GM21515 (cell line): ENCODE measurements at regions not wholly inside any gene's neighbourhood (a gene's known extent, or its start where the extent isn't known, plus 50 kb on each side); places are given as distances from the start of the nearest gene placed in this dataset.

Source experiments
- ATAC-seq: cut with Tn5 transposase; IDR thresholded peaks from one replicate; pipeline ENCODE4 v1.9.1; 2021; ENCODE audit not compliant: unreplicated experiment

DNA sequence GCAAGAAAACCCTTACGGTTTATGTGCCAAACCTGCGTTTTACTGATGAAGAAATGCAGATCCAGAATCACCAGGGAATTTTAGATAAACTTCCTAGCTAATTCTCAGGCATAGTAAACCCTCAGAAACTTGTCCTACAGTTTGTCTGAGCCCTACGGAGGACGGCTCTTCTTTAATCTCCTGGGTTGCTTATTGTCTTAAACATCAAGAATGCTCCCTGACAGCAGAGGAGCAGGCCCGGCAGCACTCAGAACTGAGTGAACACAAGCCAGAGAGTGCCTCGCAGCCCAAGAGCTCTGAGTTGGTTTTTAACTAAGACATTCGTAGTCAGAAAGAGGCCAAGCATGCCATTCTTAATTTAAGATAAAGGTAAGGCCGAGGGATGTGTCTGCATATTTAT, 114.7 kb upstream of the ERCC6L2 start:
- ATAC-seq = no peak

- no peak for ATAC-seq
Observed at GRCh38 chr9:95757439-95757838, 118.1 kb upstream of the ERCC6L2 start.

- ATAC-seq = no peak
Observed at GRCh38 chr9:95756986-95757385, 118.5 kb upstream of the ERCC6L2 start.

GRCh38 chr9:95756101-95756500, 119.4 kb upstream of the ERCC6L2 start:
- ATAC-seq = no peak

DNA sequence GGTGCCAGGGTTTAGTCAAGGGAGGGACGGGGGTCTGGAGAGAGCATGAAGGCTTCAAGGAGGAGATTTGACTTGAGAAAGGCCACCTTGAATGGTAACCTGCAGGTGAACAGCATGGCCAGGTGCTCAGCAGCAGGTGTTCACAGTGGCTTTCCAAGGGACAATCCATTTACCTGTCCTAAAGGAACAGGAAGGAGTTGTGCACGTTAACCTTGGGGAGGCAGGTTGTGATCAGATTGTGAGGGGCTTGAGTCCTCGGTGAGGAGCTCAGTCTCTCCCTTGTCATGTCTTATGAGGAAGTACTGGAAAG, 120.1 kb upstream of the ERCC6L2 start:
- ATAC-seq = no peak

DNA sequence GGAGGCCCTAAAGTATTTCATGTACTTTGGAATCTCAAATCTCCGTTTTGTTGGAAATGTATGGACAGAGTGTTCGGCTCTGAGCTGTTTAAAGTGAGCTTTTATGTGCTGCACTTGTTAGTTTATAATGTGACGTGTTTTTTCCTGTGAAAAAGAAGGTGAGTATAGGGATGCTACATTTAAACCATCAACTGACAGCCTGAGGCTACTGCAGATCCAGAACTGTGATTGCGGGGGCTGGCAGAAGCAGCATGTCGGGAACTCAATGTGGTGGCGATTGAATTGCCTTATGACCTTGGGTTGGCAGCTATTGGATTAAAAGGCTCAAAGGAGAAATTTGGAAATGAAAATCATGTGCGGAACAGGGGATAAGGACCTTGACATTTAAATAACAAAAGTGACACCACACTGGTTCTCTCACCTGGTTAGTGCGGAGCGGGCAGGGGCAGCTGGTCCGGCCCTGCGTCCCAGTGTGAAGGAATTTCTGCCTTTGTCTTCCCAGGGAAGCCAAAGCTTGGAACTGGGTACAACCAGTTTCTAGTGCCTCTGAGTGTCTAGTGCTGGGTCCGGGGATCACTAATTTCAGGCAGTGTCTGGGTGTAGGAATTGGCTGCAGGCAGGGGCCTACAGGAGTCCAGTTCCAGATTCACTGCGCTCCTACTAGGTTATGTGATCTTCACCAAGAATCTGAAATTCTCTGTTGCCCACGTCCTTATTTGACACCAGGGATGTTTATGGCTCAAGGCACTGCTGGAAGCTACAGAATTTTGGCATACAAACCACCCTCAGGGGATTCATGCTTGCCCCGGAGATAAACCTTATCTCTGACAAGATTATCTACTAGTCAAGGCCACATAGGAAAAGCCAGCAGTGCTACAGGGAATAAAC, 120.7 kb upstream of the ERCC6L2 start:
- no peak for ATAC-seq

GRCh38 chr9:95753762-95754465, 121.6 kb upstream of the ERCC6L2 start:
- no peak for ATAC-seq

- ATAC-seq = no peak
Observed at GRCh38 chr9:95752129-95752731, 123.3 kb upstream of the ERCC6L2 start.

DNA sequence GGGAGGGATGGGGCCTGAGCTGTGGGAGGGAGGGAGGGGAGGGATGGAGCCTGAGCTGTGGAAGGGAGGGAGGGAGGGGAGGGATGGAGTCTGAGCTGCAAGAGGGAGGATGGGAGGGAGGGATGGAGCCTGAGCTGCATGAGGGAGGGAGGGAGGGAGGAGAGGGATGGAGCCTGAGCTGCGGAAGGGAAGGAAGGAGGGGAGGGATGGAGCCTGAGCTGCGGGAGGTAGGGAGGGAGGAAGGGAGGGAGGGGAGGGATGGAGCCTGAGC, 124.0 kb upstream of the ERCC6L2 start:
- no peak for ATAC-seq

DNA sequence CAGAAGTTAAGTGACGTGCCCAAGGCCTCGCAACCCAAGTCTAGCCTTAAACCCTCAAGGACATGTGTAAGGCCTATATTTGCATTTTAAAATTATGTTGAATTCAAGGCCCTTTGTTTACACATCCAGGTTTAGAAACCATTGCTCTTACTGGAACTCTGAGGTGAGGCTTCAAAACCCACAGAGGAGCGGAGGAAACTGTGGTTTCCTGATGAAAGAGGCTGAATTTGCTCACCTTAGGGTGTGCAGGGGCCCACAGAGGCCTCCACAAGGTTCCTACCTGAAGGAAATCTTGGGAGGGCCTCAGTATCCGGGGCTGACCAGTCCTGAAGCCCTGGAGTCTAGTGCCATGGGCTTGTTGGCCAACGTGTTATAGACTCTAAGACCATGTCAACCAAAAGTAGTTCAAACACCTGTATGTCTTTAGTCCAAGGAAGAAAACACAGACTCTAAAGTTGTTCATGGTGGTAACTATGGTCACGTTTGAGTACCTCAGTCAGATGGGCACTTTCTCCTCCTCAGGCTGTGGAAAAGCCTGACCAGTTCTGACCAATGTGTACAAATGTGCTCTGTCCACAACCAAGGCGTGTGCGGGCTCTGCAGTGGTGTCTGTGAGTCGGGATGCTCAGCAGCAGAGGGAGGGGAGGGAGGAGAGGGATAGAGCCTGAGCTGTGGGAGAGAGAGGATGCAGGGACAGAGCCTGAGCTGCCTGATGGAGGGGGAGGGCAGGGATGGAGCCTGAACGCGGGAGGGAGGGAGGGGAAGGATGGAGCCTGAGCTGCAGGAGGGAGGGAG, 124.6 kb upstream of the ERCC6L2 start:
- ATAC-seq = no peak

DNA sequence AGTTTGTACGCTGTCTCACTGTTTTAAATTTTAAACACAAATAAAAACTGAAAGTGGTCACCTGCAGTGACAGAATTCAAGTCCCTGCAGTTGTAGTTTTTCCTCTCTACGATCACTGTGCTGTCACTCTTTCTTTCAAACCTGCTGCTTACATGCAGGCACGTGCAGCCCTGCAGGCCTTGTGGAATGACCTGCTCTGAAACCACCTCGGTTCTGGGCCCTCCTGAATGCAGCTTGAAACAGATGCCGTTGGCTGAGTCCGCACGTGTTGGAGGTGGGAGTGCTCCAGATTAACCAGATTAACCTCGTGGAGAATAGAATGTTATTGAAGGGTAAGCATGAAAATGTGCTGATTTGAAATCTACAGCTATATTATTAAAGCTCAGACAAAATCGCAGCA, 126.0 kb upstream of the ERCC6L2 start:
- no peak for ATAC-seq

GRCh38 chr9:95746408-95747180, 128.9 kb upstream of the ERCC6L2 start:
- no peak for ATAC-seq

GRCh38 chr9:95742821-95743220, 132.7 kb upstream of the ERCC6L2 start:
- no peak for ATAC-seq

DNA sequence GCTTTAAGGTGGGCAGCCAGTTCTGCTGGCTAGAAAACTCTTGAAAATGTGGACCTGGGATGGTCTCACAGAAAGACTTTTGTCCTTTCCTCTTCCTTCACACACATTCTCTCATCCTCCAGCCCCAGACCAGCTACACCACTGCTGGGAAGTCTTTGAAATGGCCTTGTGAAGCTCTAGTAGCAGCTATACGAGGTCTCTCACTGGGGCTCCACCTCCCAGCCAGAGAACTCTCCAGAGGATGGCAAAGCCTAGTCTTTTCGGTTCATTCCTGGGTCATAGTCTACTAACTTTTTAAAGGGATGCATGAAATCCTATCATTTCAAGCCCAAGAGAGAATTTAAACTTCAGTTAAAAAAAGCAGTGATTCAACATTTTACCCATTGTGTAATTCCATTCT, 133.9 kb upstream of the ERCC6L2 start:
- no peak for ATAC-seq

DNA sequence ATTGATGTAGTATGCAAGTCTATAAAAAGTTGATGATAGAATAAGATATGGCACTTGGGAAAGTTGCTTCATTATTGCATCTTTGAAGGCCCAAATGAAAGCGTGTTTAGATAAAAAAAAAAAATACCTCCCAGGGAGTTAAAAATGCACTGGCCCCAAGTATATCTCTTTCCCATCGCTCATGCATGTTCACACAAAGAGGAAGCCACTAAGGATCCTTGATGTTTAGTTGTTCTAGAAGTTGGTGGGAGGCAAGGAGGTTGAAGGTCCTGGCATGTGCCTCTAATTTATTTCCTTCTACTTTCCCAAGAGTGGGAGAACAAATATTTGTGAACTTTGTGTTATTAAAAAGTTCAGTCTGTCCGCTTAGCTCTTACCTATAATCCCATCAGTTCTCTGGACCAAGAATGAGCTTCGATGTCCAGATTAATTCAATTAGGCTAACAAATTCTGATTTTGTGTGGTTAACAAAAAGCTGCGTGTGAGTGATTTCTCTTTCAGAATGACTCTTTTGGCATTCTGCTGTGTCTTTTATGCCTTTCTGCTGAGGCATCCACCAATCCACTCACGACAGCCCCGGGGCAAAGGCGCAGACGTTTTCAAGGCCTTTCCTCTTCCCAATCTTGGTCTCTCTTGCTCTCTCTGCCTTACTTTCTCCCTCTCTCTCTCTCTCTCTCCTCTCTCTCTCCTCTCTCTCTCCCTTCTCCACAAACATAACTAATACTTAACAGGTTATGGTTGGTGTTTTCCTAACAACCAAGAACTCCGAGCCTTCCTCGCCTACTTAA, 135.1 kb upstream of the ERCC6L2 start:
- no peak for ATAC-seq

- no peak for ATAC-seq
Observed at GRCh38 chr9:95738438-95738837, 137.1 kb upstream of the ERCC6L2 start.

DNA sequence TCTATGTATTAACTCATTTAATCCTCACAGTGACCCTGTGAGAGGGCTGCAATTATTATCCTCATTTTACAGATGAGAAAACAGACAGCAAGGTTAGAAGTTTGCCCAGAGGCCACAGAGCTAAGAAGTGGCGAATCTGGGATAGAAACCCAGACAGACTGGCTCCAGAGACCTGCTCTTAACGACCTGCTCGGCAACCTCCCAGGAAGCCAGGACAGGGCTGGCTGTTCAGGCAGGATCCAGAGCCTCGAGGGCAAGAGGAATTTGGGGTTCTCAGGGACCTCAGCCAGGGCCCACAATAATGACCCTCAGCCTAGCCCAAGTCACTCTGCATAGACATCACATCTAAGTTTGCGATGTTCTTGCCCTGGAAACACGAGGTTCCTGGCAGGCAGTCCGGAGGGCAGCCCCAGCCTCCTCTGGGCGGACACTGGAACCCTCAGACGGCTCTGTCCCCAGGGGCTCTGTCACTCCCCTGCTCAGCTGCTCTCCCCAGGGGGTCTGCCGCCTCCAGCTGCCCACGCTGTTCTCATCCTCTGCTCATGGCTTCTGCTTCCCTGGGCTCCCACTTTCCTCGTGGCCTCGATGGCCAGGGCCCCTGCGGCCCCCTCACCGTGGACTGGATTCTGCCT, 138.5 kb upstream of the ERCC6L2 start:
- no peak for ATAC-seq

DNA sequence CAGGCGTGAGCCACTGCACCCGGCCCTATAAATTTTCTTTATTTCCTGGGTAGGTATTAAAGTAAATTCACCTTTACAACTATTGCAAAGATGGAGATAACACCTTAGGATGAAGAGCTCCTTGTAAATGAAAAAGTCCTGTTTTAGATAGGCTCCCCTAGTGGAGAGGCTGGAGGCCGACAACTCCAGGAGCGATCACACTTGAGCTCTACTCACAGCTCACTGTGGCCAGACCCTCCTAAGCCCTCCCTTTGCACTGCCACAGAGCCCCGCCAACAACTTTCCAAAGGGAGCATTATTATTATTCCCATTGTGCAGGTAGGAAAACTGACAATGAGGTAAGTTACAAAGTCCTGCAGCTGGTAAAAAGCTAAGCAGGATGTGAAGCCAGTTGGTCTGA, 139.1 kb upstream of the ERCC6L2 start:
- no peak for ATAC-seq

DNA sequence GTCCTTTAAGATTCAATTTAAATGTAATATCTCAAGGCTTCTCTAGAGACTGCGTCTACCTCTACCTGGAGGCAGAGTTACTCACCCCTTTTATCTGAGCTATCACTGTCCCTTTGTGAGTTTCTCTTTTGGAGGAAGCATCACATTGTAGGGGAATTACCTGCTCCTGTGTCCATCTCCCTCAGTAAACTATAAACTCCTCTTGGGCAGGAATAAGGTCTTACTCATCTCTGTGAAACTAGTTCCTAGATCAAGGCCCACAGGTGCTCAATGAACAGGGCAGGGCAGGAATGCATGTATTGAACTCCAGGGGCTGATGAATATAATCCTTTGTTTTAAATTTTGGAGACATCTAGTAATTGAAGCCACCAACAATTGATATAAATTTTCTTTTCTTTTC, 139.8 kb upstream of the ERCC6L2 start:
- ATAC-seq = no peak
